ENCODE measurements at regions not wholly inside any gene's neighbourhood (a gene's known extent, or its start where the extent isn't known, plus 50 kb on each side); places are given as distances from the start of the nearest gene placed in this dataset.

GRCh38 chr4:43547561-43547960 lies 655.0 kb downstream of the GRXCR1 start:
- TF ChIP-seq POLR2AphosphoS5 (IDR thresholded peaks at IDR 0.05; ENCODE audit: low read depth, low read length) (no peak), TAF1 (IDR thresholded peaks at IDR 0.05; ENCODE audit: borderline replicate concordance, insufficient read depth, low read length) (no peak), REST (IDR thresholded peaks at IDR 0.05; ENCODE audit: insufficient read depth in 1 of 2, low read depth in 2 of 2, low read length in 2 of 2) (no peak), SIN3A (IDR thresholded peaks at IDR 0.05; ENCODE audit: borderline replicate concordance, insufficient read depth, low read length) (no peak)
